ENCODE measurements at regions not wholly inside any gene's neighbourhood (a gene's known extent, or its start where the extent isn't known, plus 50 kb on each side); places are given as distances from the start of the nearest gene placed in this dataset.
"Not testable (repeated sequence)": the region's sequence is repeated elsewhere in the genome, so short reads cannot be mapped to it uniquely, and the experiment has no call there.

- no peak for DNase-seq
Observed at GRCh38 chr1:181172082-181172481, 83.6 kb downstream of the IER5 start.

DNA sequence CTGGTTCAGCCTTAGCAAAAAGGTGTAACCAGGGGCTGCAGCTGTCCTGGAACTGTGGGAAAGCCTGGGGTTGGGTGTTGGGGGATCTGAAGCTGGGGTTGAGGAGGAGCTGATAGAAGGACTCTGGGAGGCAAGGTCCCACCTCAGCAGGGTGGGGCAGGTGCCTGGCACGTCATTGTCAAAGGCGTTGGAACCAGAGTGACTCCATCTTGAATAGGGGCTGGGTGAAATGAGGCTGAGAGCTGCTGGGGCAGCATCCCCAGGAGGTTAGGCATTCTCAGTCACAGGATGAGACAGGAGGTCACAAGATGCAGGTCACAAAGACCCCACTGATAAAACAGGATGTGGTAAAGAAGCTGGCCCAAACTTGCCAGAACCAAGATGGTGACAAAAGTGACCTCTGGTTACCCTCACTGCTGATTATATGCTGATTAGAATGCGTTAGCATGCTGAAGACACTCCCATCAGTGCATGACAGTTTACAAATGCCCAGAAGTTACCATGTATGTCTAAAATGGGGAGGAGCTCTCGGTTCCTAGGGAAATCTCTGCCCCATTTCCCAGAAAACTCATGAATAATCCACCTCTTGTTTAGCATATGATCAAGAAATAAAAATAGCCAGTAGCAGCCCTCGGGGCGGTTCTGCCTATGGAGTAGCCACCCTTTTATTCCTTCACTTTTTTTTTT lies 85.4 kb downstream of the IER5 start:
- no peak for DNase-seq

DNA sequence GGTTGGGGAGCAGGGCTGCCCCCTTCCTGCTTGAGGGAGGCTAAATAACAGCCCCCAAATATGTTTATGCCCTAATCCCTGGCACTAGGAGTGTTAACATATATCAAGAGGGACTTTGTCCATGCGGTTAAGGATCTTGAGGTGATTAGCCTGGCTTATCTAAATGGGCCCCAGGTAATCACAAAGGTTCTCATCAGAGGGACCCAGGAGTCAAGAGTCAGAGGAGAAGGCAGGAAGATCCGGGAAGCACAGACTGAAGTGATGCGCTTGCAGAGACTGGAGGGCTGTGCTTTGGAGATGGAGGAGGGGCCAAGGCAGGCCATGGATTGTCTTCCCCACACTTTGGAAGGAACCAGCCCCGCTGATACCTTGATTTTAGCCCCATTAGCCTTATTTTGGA lies 86.4 kb downstream of the IER5 start:
- no peak for DNase-seq

DNA sequence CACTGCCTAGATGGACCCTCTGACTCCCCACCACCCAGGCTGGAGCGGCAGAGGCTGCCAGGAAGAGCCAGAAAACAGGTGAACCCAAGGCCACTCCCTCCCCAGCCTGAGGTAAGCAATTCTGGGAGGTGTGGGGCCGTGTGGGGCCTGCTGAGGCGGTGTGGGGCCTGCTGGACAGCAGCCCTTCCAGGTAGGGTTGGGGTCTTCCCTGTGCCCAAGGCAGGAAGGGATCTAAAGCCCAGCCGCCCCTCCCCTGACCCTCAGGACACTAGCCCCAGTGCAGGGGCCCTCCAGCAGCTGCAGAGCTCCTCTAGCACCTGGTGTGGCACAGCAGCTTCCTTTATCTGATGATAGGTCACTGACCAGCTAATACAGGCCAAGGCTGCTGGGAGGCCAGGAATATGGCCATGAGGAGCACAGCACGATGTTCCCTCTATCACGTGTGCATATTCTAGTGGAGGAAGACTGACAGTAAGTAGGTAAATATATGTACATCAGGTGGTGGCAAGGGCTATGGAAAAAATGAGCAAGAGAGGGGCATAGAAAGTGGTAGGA lies 86.9 kb downstream of the IER5 start:
- DNase-seq: no peak

- DNase-seq: no peak
Observed at GRCh38 chr1:181175955-181176354, 87.5 kb downstream of the IER5 start.

DNA sequence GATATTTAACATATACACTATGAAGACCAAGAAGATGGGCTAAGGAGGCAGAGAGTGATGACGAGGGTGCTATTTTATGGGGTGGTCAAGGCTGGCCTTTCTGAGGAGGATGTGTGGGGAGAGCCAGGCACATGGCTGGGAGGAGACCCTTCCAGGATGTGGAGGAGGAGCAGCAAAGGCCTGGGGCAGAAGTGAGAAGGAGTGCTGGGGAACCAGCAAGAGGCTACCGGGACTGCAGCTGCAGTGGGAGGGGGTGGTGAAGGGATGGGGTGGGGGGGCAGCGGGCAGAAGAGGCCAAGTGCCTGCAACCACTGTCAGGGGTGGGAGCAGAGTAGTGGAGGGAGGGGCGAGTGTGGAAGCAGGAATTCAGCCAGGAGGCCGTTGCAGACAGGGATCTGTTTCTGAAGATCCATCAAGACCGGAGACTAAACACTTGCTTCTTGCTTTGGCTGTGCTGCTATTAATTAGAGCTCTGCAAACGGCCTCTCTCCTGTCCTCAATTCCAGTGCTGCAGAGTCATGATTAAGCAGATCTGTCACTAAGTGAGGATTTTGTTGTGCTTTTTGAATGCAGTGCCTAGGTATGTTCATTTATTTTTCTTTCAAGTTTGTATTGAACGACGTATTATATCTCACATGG lies 89.9 kb downstream of the IER5 start:
- no peak for DNase-seq

DNA sequence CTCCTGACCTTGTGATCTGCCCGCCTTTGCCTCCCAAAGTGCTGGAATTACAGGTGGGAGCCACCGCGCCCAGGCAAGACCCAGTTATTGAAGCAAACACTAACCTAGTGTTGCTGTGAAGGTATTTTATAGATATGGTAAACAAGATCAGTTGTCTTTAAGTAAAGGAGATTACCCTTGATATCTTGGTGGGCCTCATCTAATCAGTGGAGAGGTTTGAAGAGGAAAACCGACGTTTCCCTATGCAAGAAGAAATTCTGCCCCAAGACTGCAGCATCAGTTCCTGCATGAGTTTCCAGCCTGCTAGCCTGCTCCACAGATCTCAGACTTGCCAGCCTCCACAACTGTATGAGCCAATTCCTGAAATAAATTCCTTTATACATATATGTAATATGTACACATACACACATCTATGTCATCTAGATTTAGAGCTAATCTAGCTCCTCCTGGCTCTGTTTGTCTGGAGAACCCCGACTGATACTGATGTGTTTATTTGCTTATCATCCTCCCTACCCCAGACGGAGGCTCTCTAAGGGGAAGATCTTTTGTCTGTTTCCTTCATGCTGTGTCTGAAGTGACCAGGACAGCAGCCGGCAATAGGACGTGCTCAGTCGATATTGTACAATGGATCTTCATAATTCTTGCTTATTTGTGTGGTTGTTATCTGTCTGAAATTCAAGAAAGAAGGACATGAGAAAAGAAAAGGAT lies 90.9 kb downstream of the IER5 start:
- no peak for DNase-seq

- peak; percentile 19 for DNase-seq
Observed at GRCh38 chr1:181179987-181180365, 91.5 kb downstream of the IER5 start.

DNA sequence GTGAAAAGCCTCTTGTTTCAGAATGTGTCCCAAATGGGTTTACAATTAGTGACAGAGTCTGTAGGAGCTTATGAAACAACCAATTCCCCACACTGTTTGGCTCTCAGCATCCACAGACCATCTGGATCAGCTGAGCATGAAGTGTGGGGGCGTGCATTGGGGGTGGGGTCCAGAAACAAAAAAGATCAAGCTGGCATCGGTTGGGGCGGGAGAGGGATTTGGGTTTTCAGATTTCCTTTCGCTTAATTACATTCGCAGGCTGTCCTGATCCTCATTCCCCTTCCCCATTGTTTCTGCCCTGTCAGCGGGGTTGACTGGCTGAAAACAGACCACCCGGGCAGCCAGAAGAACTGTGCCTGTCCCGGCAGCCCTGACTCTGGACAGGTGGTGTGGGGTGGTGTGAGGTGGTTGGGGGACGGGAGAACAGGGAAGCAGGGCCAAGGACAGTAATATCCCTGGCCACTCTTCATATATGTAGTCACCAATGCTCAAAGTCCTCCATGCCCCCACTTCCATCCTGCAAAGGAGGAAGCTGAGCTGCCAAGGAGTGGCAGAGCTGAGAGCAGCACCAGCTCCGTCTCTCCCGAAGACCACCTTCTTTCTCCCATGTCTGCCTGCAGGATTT lies 92.0 kb downstream of the IER5 start:
- DNase-seq: no peak

GRCh38 chr1:181181792-181182585 lies 93.5 kb downstream of the IER5 start:
- no peak for DNase-seq

DNA sequence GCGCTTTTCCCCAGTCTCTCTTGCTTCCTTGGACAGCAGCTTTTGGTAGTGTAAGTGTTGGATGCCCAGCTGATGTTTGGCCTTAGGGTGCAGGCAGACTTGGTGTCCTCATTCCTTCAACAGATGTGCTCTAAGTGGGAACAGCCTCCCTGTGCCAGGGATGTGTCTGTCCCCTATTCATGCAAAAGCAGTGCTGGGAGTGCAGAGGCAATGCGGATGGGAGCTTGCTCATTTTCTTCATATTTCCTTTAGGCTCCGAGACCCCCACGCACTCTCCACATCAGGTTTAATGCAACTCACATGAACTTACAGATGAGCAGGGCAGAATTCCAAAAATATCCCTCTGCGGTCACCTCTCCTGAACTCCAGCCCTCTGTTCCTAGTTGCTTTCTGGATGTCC lies 96.1 kb downstream of the IER5 start:
- DNase-seq: no peak

DNA sequence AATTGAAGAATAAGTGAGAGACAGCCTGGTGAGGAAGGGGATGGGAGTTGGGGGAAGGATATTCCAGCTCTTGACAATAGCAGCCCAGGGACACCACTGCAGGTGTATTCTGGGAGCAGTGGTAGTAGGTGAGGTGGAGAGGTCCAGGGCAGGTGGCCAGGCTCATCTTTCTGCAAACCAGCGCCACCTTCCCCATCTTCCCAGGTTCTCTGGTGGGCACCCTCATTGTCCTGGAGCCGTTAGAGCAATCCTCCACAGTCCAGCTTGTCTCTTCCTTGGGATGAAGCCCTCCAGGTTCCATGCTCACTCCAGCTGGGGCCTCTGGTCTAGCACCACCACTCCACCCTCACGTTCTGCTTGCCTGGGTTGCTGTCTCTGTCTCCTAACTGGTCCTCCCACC lies 97.0 kb downstream of the IER5 start:
- DNase-seq: no peak

DNA sequence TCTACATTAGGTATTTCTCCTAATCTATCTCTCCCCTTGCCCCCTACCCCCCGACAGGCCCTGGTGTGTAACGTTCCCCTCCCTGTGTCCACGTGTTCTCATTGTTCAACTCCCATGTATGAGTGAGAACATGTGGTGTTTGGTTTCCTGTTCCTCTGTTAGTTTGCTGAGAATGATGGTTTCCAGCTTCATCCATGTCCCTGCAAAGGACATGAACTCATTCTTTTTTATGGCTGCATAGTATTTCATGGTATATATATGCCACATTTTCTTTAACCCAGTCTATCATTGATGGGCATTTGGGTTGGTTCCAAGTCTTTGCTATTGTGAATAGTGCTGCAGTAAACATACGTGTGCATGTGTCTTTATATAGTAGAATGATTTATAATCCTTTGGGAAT lies 97.6 kb downstream of the IER5 start:
- DNase-seq: not testable (repeated sequence)

- no peak for DNase-seq
Observed at GRCh38 chr1:181187337-181188126, 99.0 kb downstream of the IER5 start.

GRCh38 chr1:181189245-181189644 lies 100.7 kb downstream of the IER5 start:
- no peak for DNase-seq

DNA sequence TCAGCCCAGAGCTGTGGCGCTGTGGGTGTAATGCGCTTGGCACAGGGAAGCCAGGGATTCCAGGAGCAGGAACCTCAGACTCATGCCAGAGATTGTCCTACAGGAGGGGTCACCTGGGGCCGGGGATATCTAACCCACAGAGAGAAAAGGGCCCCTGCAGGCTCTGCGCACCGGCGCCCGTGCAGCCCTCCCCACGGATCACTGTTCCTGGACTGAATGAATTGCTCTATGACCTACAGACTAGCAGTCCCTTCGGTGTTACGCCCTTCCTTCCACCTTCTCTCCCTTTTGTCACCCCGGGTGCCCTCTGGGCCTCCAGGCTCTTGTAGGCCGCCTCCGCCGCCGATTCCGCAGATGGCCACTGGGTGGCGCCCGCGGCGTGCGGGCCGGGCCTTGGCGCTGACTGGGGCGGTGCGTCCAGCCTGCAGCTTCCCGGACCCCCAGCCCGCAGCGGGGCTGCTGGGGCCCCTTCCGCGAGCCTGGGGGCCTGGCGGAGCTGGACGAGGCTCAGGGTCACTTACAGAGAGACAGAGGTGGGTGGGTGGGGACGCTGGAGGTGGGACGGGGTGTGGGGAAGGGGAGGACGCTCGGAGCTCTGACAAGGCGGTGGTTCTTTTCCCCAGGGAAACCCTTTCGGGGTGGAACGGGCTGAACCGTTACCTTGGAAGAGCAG lies 101.3 kb downstream of the IER5 start:
- DNase-seq: peak; percentile 68

DNA sequence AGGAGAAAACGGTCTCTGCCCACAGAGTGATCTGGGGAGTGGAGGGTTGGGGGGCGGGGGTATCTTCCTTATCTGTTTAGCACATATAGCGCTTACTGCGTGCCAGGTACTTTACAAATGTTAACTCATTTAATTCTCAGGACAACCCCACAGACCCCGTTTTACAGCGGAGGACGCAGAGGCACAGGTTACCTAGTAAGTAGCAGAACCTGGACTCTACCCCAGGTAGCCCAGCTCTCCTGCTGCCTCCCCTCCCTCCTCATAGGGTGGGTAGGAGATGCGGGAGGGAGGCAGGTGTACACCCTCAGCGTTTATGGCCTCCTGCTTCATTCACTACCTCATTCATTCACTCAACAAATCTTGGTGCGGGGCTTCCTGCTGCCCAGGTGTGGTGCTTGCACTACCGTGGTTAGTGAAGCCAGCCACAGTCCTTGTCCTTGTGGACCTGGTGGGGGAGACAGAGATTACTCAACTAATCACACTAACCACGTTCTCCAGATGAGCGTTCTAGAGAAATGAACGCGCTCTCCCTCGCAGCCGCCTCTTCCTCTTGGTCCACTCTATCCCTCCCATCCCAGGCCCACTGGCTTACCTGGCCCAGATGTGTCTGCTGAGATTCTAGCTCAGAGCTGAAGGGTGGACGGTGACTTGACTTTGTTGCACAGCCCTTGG lies 102.0 kb downstream of the IER5 start:
- DNase-seq: no peak

GRCh38 chr1:181191494-181192040 lies 103.1 kb downstream of the IER5 start:
- DNase-seq: no peak

GRCh38 chr1:181192316-181192715 lies 103.8 kb downstream of the IER5 start:
- no peak for DNase-seq

- no peak for DNase-seq
Observed at GRCh38 chr1:181202986-181203555, 114.6 kb downstream of the IER5 start.

Measured in central memory CD4-positive, alpha-beta T cell (primary cell).